Nephron progenitor cell (in vitro differentiated cells): ENCODE measurements at regions not wholly inside any gene's neighbourhood (a gene's known extent, or its start where the extent isn't known, plus 50 kb on each side); places are given as distances from the start of the nearest gene placed in this dataset.
"Not testable (repeated sequence)": the region's sequence is repeated elsewhere in the genome, so short reads cannot be mapped to it uniquely, and the experiment has no call there.

ENCODE experiments used
- DNase-seq: peaks from one replicate; pipeline ENCODE4 v3.0.0; 2021
- H3K27ac Mint-ChIP-seq: 2 replicates; pipeline ENCODE4 v1.8.0; 2021; ENCODE audit warnings: mild to moderate bottlenecking, moderate library complexity, mixed read lengths
- H3K27me3 Mint-ChIP-seq: 2 replicates; pipeline ENCODE4 v1.8.0; 2021; ENCODE audit warnings: mild to moderate bottlenecking, low read depth, mixed read lengths; ENCODE audit not compliant: poor library complexity
- H3K36me3 Mint-ChIP-seq: 2 replicates; pipeline ENCODE4 v1.8.0; 2021; ENCODE audit warnings: low read depth, mixed read lengths
- H3K4me1 Mint-ChIP-seq: 2 replicates; pipeline ENCODE4 v1.8.0; 2021; ENCODE audit warnings: mixed read lengths
- H3K4me3 Mint-ChIP-seq: 2 replicates; pipeline ENCODE4 v1.8.0; 2021; ENCODE audit warnings: mild to moderate bottlenecking, moderate library complexity, mixed read lengths
- H3K9me3 Mint-ChIP-seq: 2 replicates; pipeline ENCODE4 v1.8.0; 2021; ENCODE audit warnings: mild to moderate bottlenecking, moderate library complexity, mixed read lengths
- TF ChIP-seq, protein P1 (sequence below): fragments of 200-600 bp; sonication (generic); IDR thresholded peaks from 2 replicates; pipeline ENCODE4 v1.5.0; 2021; ENCODE audit warnings: antibody characterized with exemption

DNA sequence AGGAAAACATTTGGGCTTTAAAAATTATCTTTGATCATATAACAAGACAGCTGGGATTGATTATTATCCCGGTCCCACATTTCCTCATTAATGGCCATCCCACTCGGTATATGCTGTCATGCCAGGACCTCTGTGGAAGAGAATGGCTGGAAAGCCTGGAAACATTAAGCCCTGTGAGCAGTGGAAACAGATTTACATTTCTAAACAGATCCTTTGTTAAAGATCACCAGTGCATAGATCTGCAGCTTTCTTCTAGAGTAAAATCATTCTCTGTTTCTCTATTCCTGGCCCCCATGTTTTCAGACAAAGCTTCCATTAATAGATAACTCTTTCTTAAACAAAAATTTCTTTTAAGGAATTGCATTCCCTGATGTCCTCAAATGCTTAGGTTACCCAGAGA lies 152.2 kb downstream of the CAVIN4 start:
- DNase-seq = no peak
- TF ChIP-seq, protein P1, sequence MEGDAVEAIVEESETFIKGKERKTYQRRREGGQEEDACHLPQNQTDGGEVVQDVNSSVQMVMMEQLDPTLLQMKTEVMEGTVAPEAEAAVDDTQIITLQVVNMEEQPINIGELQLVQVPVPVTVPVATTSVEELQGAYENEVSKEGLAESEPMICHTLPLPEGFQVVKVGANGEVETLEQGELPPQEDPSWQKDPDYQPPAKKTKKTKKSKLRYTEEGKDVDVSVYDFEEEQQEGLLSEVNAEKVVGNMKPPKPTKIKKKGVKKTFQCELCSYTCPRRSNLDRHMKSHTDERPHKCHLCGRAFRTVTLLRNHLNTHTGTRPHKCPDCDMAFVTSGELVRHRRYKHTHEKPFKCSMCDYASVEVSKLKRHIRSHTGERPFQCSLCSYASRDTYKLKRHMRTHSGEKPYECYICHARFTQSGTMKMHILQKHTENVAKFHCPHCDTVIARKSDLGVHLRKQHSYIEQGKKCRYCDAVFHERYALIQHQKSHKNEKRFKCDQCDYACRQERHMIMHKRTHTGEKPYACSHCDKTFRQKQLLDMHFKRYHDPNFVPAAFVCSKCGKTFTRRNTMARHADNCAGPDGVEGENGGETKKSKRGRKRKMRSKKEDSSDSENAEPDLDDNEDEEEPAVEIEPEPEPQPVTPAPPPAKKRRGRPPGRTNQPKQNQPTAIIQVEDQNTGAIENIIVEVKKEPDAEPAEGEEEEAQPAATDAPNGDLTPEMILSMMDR = no peak
- Mint-ChIP-seq H3K9me3 (peaks cover 11% of the 10 kb centered on the region), H3K4me3 (no peak overlapping the region), H3K27me3 (peaks cover 2% of the 10 kb centered on the region), H3K27ac (no peak overlapping the region), H3K36me3 (no peaks in the 10 kb centered on the region), H3K4me1 (peaks cover 6% of the 10 kb centered on the region)

DNA sequence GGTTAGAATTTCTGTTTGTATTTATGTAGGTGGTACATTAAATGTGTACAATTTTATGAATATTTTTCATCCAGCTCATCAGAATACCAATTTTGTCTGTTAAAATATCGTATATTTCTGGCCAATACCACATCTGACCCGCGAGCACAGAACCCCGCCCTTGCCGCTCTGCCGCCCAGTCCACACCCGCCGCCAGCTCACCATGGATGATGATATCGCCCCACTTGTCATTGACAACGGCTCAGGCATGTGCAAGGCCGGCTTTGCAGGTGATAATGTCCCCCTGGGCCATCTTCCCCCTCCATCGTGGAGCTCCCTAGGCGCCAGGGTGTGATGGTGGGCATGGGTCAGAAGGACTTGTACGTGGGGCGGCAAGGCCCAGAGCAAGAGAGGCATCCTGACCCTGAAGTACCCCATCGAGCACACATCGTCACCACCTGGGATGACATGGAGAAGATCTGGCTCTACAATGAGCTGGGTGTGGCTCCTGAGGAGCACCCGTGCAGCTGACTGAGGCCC lies 153.2 kb downstream of the CAVIN4 start:
- TF ChIP-seq, protein P1 = no peak
- DNase-seq = no peak
- Mint-ChIP-seq H3K27ac (no peak overlapping the region), H3K9me3 (peaks cover 11% of the 10 kb centered on the region), H3K27me3 (peaks cover 2% of the 10 kb centered on the region), H3K4me3 (no peak overlapping the region), H3K4me1 (no peaks in the 10 kb centered on the region), H3K36me3 (no peaks in the 10 kb centered on the region)

DNA sequence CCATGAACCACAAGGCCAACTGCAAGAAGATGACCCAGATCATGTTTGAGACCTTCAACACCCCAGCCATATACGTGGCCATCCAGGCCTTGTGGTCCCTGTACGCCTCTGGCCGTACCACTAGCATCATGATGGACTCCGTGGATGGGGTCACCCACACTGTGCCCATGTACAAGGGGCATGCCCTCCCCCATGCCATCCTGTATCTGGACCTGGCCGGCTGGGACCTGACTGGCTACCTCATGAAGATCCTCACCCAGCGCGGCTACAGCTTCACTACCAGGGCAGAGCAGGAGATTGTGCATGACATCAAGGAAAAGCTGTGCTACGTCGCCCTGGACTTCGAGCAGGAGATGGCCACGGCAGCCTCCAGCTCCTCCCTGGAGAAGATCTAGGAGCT lies 153.7 kb downstream of the CAVIN4 start:
- DNase-seq = no peak
- Mint-ChIP-seq H3K4me1 (no peaks in the 10 kb centered on the region), H3K36me3 (no peaks in the 10 kb centered on the region), H3K27me3 (peaks cover 2% of the 10 kb centered on the region), H3K27ac (no peak overlapping the region), H3K4me3 (no peak overlapping the region), H3K9me3 (peaks cover 11% of the 10 kb centered on the region)
- TF ChIP-seq, protein P1 = no peak

DNA sequence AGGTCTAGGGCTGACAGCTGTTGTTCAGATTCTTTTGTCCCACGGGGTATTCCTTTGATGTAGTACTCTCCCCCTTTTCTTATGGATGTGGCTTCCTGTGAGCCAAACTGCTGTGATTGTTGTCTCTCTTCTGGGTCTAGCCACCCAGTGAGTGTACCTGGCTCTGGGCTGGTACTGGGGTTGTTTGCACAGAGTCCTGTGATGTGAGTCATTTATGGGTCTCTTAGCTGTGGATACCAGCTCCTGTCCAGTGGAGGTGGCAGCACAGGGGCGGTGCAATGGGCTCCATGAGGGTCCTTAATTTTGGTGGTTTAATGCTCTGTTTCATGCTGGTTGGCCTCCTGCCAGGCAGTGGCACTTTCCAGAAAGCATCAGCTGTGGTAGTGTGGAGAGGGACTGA lies 161.3 kb downstream of the CAVIN4 start:
- Mint-ChIP-seq H3K9me3 (peaks cover 16% of the 10 kb centered on the region), H3K4me3 (no peak overlapping the region), H3K27me3 (no peaks in the 10 kb centered on the region), H3K27ac (no peak overlapping the region), H3K4me1 (no peaks in the 10 kb centered on the region), H3K36me3 (no peaks in the 10 kb centered on the region)
- TF ChIP-seq, protein P1 = no peak
- DNase-seq = no peak

DNA sequence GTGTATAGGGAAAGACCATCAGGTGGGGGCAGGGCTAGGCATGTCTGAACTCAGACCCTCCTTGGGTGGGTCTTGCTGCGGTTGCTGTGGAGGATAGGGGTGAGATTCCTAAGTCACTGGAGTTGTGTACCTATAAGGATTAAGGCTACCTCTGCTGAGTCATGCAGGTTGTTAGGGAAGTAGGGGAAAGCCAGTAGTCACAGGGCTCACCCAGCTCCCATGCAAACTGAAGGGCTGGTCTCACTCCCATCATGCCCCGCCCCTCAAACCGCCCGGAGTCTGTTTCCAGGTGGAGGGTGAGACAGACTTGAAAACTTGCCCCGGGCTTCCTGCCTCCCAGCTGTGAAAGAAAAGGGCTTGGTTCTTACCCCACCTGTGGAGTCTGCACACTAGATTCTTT lies 161.8 kb downstream of the CAVIN4 start:
- Mint-ChIP-seq H3K9me3 (peaks cover 21% of the 10 kb centered on the region), H3K4me3 (no peak overlapping the region), H3K27ac (no peak overlapping the region), H3K27me3 (no peaks in the 10 kb centered on the region), H3K36me3 (no peaks in the 10 kb centered on the region), H3K4me1 (no peaks in the 10 kb centered on the region)
- TF ChIP-seq, protein P1 = no peak
- DNase-seq = no peak

DNA sequence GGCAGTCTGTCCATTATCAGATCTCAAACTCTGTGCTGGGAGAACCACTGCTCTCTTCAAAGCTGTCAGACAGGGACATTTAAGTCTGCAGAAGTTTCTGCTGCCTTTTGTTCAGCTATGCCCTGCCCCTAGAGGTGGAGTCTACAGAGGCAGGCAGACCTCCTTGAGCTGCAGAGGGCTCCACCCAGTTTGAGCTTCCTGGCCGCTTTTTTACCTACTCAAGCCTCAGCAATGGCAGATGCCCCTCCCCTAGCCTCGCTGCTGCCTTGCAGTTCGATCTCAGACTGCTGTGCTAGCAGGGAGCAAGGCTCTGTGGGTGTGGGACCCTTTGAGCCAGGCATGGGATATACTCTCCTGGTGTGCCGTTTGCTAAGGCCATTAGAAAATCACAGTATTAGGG lies 171.1 kb downstream of the CAVIN4 start:
- DNase-seq, H3K4me1 Mint-ChIP-seq, H3K27me3 Mint-ChIP-seq, H3K36me3 Mint-ChIP-seq, H3K27ac Mint-ChIP-seq, H3K4me3 Mint-ChIP-seq: not testable (repeated sequence)
- peaks cover 56% of the 10 kb centered on the region for H3K9me3 Mint-ChIP-seq
